NCI-H345 treated with DMSO at 0.1 percent for 48 hours (cell line): ENCODE measurements at regions not wholly inside any gene's neighbourhood (a gene's known extent, or its start where the extent isn't known, plus 50 kb on each side); places are given as distances from the start of the nearest gene placed in this dataset.

Experiments
- DNase-seq: peaks from one replicate; lab custom pipeline; 2025; ENCODE audit not compliant: unreplicated experiment; lab: John Stamatoyannopoulos, UW

- no peak for DNase-seq
These were observed 141.0 kb downstream of the GADD45G start for GRCh38 chr9:89745601-89746376.

GRCh38 chr9:89746385-89747116 is 141.7 kb downstream of the GADD45G start:
- no peak for DNase-seq

- no peak for DNase-seq
These were observed 142.8 kb downstream of the GADD45G start for GRCh38 chr9:89747596-89747995.

- DNase-seq: no peak
These were observed 143.3 kb downstream of the GADD45G start for GRCh38 chr9:89748021-89748670.

- no peak for DNase-seq
These were observed 144.2 kb downstream of the GADD45G start for GRCh38 chr9:89748831-89749499.

- DNase-seq: no peak
These were observed 144.8 kb downstream of the GADD45G start for GRCh38 chr9:89749500-89750116.

- DNase-seq: no peak
These were observed 145.4 kb downstream of the GADD45G start for GRCh38 chr9:89750117-89750791.

- DNase-seq: no peak
These were observed 146.4 kb downstream of the GADD45G start for GRCh38 chr9:89751079-89751825.

GRCh38 chr9:89752154-89752553 is 147.3 kb downstream of the GADD45G start:
- no peak for DNase-seq

GRCh38 chr9:89753472-89754055 is 148.8 kb downstream of the GADD45G start:
- DNase-seq: no peak

- no peak for DNase-seq
These were observed 149.4 kb downstream of the GADD45G start for GRCh38 chr9:89754193-89754592.

- DNase-seq: no peak
These were observed 151.0 kb downstream of the GADD45G start for GRCh38 chr9:89755821-89756220.

GRCh38 chr9:89756891-89757537 is 152.2 kb downstream of the GADD45G start:
- DNase-seq: no peak

GRCh38 chr9:89757776-89758528 is 153.1 kb downstream of the GADD45G start:
- no peak for DNase-seq

- DNase-seq: peak; percentile 77
These were observed 154.8 kb downstream of the GADD45G start for GRCh38 chr9:89759572-89759971.

- no peak for DNase-seq
These were observed 155.3 kb downstream of the GADD45G start for GRCh38 chr9:89760123-89760522.

- DNase-seq: no peak
These were observed 159.4 kb downstream of the GADD45G start for GRCh38 chr9:89764217-89764616.
